ENCODE measurements at regions not wholly inside any gene's neighbourhood (a gene's known extent, or its start where the extent isn't known, plus 50 kb on each side); places are given as distances from the start of the nearest gene placed in this dataset.

GRCh38 chr13:89470901-89471300 is 1799.7 kb downstream of the SLITRK5 start:
- TF ChIP-seq CTCF (conservative IDR thresholded peaks at IDR 0.05; ENCODE audit: low read depth, low read length): no peak
- no peak for TF ChIP-seq POLR2A (IDR thresholded peaks at IDR 0.05; ENCODE audit: low read depth, low read length)
- TF ChIP-seq BHLHE40 (IDR thresholded peaks at IDR 0.05; ENCODE audit: low read depth, low read length): no peak
- TF ChIP-seq RFX5 (IDR thresholded peaks at IDR 0.05; ENCODE audit: low read depth, low read length): no peak
- TF ChIP-seq RCOR1 (IDR thresholded peaks at IDR 0.05; ENCODE audit: insufficient replicate concordance, low read length): no peak

Data from IMR-90 (cell line).